T-helper 9 cell (primary cell): ENCODE measurements at regions not wholly inside any gene's neighbourhood (a gene's known extent, or its start where the extent isn't known, plus 50 kb on each side); places are given as distances from the start of the nearest gene placed in this dataset.

Source experiments
- DNase-seq: peaks from one replicate; pipeline ENCODE4 v3.0.0-alpha.2; 2020

DNA sequence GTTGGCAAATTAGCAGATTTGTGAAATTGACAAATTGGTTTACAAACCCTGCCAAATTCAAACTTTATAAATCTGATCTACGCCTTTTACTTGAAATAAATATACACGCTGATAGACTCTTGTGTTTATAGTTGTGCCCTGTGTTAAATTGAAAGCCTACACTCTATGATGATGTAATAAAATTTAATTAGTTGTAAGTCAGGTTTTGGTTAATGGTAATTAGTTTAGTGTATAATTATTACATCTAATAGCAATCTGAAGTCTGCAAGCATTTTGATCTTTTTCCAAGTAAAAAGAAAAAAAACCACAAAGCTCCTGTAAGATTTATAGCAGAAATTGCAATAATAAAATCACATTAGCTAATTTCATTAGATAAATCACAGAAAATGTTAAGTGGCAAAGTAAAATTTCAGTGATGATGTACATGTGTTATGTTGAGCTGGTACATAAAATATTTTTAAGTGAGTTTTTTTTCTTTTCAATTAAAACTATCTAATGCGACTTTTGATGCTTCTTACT is 72.7 kb upstream of the TENM3 start:
- no peak for DNase-seq

GRCh38 chr4:182174979-182175378 is 68.2 kb upstream of the TENM3 start:
- no peak for DNase-seq

- DNase-seq, result no peak
Observed at GRCh38 chr4:182175788-182176519, 67.2 kb upstream of the TENM3 start.

DNA sequence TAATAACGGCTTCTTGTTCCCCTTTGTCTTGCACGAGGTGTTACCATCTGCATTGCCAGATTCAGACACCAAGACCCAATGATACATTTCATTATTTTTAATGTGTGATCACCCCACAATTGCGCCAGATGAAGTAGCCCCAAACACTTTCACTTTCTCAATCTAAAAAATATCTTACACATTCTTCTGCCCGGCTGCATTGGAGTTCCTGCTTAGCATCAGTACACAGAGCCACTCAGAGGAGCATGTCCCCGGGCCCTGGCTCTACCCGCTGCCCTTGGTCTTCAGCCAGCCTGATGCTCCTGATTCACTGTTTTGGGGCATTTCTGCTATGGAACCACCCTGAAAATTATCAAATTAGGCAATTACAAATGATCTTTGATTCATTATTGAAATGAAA is 66.0 kb upstream of the TENM3 start:
- no peak for DNase-seq

DNA sequence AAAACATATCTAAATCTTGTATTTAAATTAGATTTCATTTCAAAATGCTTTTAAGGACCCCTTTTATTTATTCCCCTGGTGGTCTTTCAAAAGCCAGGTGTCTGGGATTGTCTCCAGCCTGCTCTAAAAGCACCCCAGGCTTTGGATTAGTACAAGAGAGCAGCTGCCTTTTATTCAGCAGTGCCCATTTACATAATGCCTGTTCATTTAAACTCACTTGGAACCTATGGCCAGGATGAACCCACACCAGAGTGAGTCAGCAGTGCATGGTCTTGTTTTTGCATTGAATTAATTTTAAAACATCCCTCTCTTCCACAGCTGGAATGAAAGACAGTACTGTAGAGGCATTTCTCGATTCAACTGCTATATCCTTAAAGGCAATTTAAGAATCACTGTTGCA is 64.1 kb upstream of the TENM3 start:
- DNase-seq, result no peak

GRCh38 chr4:182179751-182180150 is 63.5 kb upstream of the TENM3 start:
- no peak for DNase-seq

DNA sequence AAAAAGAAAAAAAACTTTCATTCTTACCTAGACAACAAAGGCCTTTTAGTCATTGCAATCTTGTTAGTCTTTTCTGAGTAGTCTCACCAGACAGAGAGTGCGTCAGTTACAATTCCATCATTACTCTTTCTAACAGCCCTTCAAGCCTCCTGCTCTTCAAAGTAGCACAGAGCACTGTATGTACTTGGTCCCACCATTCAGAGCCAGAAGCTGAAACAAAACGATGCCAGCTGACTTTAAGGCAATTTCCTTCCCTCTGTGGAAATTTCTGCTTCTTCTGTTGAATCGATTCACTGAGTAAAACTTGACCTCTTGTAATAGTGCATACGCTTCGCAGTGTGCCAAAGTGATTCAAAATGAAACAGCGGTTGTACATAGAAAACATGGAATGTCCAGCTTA is 57.7 kb upstream of the TENM3 start:
- DNase-seq, result no peak

DNA sequence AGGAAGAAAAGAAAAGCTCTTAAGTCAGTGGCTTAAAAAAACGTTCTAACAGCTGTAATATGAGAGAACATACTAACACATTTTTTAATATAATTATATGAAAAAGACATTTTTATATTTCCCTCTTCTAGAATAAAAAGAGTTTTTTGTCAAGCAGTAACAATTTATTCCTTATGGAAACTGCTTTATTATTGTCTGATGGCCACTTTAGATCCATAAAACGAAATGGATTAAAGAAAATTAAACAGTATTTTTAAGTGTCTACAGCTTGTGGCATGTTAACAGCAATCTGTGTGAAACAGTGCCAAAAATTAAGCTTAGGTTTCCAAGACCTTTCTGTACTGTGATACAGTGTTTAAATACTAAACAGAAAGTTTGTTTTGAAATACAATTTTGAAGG is 55.5 kb upstream of the TENM3 start:
- DNase-seq, result no peak

- DNase-seq, result no peak
Observed at GRCh38 chr4:182188622-182189021, 54.6 kb upstream of the TENM3 start.

DNA sequence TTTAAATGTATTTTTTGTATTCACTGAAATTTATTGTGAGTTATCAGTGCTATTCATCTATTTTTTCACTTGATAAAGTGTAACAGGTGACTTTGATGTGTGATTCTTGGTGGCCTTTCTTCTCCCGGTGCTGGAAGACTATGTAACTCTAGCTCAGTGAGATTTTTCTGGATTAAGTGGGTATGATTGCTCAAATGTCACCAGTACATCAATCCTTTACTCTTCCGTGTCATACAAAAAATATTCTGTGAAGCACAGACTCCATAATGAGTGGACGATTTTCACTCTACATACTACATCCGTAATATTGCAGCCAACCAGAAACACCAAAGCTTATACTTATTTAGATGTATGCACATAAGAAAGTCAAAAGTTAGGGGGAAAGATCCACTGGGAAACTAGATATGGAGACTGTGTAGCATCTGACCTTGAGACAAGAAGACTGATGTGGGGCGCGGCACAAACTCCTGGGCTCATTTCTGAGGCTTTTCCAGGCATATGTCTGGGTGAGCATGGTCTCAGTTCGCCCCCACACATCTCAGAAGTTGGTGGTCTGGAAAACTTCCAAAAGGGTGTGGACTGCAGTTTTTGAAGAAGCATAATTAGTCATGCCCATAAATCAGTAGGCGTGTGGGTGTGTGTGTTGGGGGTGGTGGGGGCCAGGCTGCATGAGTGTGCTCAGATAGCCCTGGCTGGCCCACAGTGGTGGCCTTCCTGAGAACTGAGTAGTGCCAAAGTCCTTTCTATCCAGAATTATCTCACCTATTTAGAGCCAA is 53.9 kb upstream of the TENM3 start:
- DNase-seq, result no peak

- no peak for DNase-seq
Observed at GRCh38 chr4:182190306-182190705, 52.9 kb upstream of the TENM3 start.

GRCh38 chr4:182192511-182193181 is 50.6 kb upstream of the TENM3 start:
- no peak for DNase-seq

DNA sequence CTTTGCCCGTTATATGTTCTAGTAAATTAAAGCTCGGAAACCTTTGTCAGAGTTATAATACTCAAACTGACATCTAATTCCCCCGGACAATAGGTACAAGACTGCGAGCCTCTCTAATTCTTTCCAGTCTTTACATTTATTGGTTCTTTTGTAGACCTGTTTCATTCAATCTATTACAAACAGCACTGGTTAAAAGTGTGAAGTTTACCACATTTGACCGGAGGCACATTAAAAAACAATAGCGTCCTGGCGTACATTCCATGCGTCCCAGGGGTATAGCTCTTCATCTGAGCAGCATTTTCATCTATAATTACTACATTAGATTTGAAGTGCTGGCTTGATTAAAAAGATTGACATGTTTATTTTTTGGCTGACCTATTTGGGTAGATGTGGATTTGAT is 49.9 kb upstream of the TENM3 start:
- DNase-seq, result no peak
